GM12892 (cell line): ENCODE measurements at regions not wholly inside any gene's neighbourhood (a gene's known extent, or its start where the extent isn't known, plus 50 kb on each side); places are given as distances from the start of the nearest gene placed in this dataset.

ENCODE experiments used
- DNase-seq: peaks from one replicate; pipeline ENCODE4 v3.0.0; 2011; ENCODE audit not compliant: insufficient read length
- FAIRE-seq: peaks from 2 replicates; lab custom pipeline; 2011; peaks lifted over from hg19 to GRCh38; lab: Jason Lieb, UNC
- POLR2A ChIP-seq: IDR thresholded peaks from 2 replicates; pipeline ENCODE4 v1.6.1; 2011; ENCODE audit warnings: low read depth, low read length, control low read depth
- POLR2AphosphoS5 ChIP-seq: IDR thresholded peaks from 2 replicates; pipeline ENCODE4 v1.6.1; 2011; ENCODE audit warnings: low read depth, low read length, control low read depth
- TAF1 ChIP-seq: IDR thresholded peaks from 2 replicates; pipeline ENCODE4 v1.6.1; 2011; ENCODE audit warnings: low read depth, mild to moderate bottlenecking, control low read depth, low read length, borderline replicate concordance

DNA sequence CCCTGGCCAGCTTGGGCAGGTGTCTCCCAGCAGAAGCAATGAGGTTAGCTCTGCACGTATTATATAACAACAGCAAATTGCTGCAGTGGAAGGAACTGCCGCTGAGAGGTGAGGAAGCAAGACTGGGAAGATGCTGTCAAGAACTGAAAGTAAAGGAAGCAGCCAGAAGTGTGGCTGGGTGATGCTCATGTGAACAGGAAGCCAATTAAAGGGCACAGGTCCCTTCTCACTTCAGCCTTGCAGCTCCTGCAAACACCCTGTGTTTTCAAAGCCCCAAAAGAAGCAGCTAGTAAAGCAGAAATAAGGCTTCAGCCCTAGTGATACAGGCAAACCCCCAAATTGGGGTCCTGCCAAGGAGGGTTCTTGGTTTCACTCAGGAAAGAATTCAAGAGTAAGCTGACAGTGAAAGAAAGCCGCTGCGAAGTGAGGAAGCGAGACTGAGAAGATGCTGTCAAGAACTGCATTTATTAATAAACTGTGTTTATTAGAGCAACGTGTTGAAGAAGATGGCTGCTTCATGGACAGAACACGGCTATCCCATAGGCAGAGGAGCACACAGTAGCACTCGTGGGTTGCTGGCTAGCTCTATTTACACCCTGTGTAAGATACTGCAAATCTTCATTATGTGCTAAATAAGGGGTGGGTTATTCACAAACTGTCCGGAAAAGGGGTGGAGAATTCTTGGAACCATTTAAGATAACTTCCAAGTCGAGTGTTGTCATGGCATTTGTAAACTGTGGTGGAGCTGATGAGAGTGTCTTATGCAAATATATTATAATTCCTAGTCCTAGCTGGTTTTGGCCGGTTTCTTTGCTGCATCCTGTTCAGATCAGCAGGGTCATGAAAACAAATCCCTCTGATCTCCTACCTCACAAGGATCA, 152.2 kb downstream of the LINC00237 start:
- DNase-seq (no peak), FAIRE-seq (no peak)
- no peak for TF ChIP-seq TAF1
- TF ChIP-seq POLR2AphosphoS5: no peak
- TF ChIP-seq POLR2A: no peak

DNA sequence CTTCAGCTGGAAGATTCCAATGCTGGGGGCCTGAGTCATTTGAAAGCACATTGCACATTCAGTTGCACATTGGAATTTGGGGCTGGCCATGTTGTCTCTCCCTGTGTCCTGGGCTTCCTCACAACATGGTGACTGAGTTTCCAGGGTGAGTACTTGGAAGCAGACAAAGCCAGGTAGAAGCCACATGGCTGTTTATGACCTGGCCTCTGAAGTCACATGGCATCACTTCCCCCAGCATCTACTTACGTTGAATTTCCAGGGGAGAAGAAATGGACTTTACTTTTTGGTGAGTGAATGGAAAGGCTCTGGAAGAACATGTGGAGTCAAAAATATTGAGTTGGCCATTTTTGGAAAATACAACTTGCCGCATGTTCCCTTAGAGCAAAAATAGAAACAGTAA, 155.5 kb downstream of the LINC00237 start:
- TF ChIP-seq TAF1: no peak
- DNase-seq: no peak
- no peak for FAIRE-seq

GRCh38 chr20:20946122-20946759, 159.9 kb downstream of the LINC00237 start:
- FAIRE-seq: no peak

GRCh38 chr20:20941468-20941889, 164.7 kb downstream of the LINC00237 start:
- FAIRE-seq (no peak), DNase-seq (no peak)
- no peak for TF ChIP-seq POLR2AphosphoS5
- no peak for TF ChIP-seq POLR2A
- no peak for TF ChIP-seq TAF1

More at GRCh38 chr20:20946122-20946759, 159.9 kb downstream of the LINC00237 start:
- TF ChIP-seq TAF1 (no peak), POLR2AphosphoS5 (no peak)
- no peak for DNase-seq

- DNase-seq (no peak), FAIRE-seq (no peak)
- no peak for TF ChIP-seq TAF1
- no peak for TF ChIP-seq POLR2A
- TF ChIP-seq POLR2AphosphoS5: no peak
Measured at GRCh38 chr20:20939006-20939405, 167.2 kb downstream of the LINC00237 start.

DNA sequence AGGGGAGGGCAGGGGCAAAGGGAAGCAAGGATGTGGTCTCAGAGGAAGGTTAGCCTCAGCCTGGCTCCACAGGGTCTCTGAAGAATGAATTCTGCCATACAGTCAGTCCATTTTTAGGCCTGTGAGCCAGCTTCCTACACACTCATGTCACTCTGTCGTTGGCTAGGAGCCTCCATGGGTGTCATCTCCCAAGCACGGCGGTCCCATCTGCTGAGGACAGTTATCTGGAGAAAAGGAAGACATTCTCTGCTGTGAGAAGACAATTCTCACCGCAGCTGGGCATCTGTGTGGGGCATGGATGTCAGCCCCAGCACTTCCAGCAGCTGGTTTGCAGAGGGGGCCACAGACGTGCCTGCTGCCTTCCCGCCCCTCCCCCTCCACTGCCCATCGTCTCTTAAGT, 167.6 kb downstream of the LINC00237 start:
- no peak for FAIRE-seq
- TF ChIP-seq POLR2AphosphoS5: no peak
- TF ChIP-seq POLR2A: no peak
- TF ChIP-seq TAF1: no peak
- no peak for DNase-seq

DNA sequence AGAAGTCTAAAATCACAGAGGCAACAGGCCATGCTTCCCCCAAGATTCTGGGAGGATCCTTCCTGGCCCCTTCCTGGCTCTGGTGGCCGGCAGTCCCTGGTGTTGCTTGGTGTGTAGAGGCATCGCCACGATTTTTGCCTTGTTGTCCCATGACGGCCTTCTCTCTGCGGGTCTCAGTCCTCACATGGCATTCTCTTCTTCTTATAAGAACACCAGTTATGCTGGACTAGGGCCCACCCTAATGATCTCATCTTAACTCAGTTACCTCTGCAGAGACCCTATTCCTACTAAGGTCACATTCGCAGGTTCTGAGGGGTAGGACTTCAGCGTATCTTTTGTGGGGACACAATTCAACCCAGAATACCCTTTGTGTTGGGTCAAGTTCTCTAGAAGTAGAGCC, 168.0 kb downstream of the LINC00237 start:
- TF ChIP-seq TAF1: no peak
- TF ChIP-seq POLR2AphosphoS5: no peak
- TF ChIP-seq POLR2A: no peak
- FAIRE-seq (no peak), DNase-seq (no peak)

DNA sequence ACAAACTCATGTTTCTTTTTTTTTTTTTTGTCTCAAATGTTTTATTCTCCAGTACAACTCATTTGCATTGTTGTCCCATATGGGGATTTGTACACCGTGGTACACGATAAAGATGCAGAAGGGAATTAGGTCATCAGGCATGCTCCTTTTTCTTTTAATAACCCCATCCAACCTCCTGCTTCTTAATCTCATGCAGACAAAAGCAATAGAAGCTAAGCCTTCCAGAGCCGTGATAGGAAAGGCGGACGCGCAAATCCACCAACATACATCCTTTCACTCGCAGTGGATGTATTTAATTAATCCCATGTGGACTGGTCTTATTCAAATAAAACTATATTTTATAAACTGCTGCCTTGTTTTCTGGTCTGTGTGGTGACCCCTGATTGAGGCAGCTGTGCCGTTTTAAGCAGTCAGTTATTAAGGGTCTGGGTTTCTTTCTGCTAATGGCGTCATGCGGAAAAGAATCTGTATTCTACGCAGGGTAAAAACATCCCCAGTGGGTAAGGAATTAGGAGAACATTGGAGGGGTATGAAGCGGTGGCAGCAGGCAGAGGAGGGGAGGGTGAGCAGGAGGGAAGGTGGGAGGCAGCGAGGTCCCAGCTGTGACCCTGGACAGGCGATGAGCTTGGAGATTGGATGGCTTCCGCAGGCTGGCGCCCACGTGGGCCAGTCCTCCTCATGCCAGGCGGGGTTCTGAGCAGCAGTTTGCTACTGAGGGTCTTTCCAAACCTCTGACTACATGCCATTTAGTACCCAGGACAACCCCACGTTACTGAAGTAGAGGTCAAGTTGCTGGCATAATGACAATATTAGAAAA, 172.8 kb downstream of the LINC00237 start:
- DNase-seq: no peak
- FAIRE-seq: no peak
- TF ChIP-seq POLR2AphosphoS5: no peak
- no peak for TF ChIP-seq POLR2A
- no peak for TF ChIP-seq TAF1

DNA sequence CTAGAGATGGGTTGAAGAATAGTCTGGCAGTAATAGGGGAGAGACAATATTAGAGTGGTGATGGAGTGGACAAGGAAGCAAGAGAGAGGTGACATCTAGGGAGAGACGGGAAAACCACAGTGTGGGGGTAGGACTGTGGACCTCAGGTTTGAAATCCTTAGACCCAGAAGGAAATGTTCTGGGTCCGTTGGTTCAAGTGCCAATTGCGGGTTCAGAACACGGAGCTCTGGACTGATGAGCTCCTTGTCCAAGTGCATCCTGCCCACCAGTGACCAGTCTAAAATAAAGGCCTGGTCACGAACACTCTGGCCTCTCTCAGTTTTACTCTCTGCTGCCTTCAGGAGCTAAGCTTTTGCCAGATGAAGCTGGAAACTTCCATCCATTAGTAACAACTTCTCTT, 174.0 kb downstream of the LINC00237 start:
- no peak for TF ChIP-seq POLR2AphosphoS5
- TF ChIP-seq TAF1: no peak
- TF ChIP-seq POLR2A: no peak
- FAIRE-seq (no peak), DNase-seq (no peak)

GRCh38 chr20:20931632-20932031, 174.5 kb downstream of the LINC00237 start:
- no peak for DNase-seq
- no peak for TF ChIP-seq POLR2AphosphoS5
- no peak for TF ChIP-seq POLR2A
- TF ChIP-seq TAF1: no peak
- no peak for FAIRE-seq

- no peak for DNase-seq
- no peak for FAIRE-seq
- TF ChIP-seq POLR2AphosphoS5 (no peak), POLR2A (no peak), TAF1 (no peak)
Measured at GRCh38 chr20:20931024-20931423, 175.1 kb downstream of the LINC00237 start.

DNA sequence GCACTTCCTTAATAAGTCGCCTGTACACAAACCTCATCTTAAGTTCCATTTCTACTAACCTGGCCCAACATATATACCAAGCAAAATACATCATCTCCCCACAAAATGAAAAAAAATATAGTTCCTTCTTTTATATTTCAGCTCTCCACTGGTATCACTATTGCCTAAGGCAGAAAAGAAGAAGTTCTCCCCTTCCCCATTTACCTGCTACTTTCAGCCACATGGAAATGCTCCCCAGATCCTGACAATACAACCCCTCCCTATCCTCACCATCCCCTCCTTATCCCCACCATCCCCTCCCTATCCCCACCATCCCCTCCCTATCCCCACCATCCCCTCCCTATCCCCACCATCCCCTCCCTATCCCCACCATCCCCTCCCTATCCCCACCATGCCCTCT, 175.7 kb downstream of the LINC00237 start:
- no peak for TF ChIP-seq TAF1
- TF ChIP-seq POLR2A: no peak
- no peak for TF ChIP-seq POLR2AphosphoS5
- FAIRE-seq: no peak
- DNase-seq: no peak
